HEK293 (cell line): ENCODE measurements at regions not wholly inside any gene's neighbourhood (a gene's known extent, or its start where the extent isn't known, plus 50 kb on each side); places are given as distances from the start of the nearest gene placed in this dataset.

Experiments used
- CTCF ChIA-PET: fragments of 350-600 bp; formaldehyde crosslinking; extraction: SDS; loops from one replicate; lab custom pipeline; 2021; ENCODE audit warnings: antibody characterized with exemption; lab: Yijun Ruan, JAX
- POLR2A ChIA-PET: fragments of 300-600 bp; formaldehyde crosslinking; extraction: SDS; loops from one replicate; lab custom pipeline; 2020; ENCODE audit warnings: antibody characterized with exemption, inconsistent platforms; lab: Yijun Ruan, JAX
- H3K27ac ChIP-seq: fragments of 200-500 bp; sonication (Bioruptor generic); 2 replicates; pipeline ENCODE4 v1.5.1; 2014; ENCODE audit warnings: low read depth, low read length, control low read depth, inconsistent platforms; ENCODE audit errors: extremely low read depth
- H3K36me3 ChIP-seq, 2 experiments: fragments of 200-500 bp in 1 of 2; sonication (Bioruptor generic) in 1 of 2; 1 replicate in 1 of 2; 2 replicates in 1 of 2; pipeline ENCODE4 v1.5.1; 2014 to 2017; ENCODE audit warnings: inconsistent platforms in 2 of 2, low read length in 2 of 2; ENCODE audit not compliant: control insufficient read depth in 2 of 2, insufficient read depth in 1 of 2
- H3K4me1 ChIP-seq: fragments of 200-500 bp; sonication (Bioruptor generic); 2 replicates; pipeline ENCODE4 v1.5.1; 2014; ENCODE audit warnings: mild to moderate bottlenecking, low read length, inconsistent platforms; ENCODE audit not compliant: control insufficient read depth, insufficient read depth
- H3K4me3 ChIP-seq: 2 replicates; pipeline ENCODE4 v1.5.1; 2011; ENCODE audit warnings: low read depth, mild to moderate bottlenecking, control low read depth, low read length, moderate library complexity
- H3K9me3 ChIP-seq: fragments of 200-500 bp; sonication (Bioruptor generic); 2 replicates; pipeline ENCODE4 v1.5.1; 2014; ENCODE audit warnings: low read depth, low read length, inconsistent platforms; ENCODE audit not compliant: control insufficient read depth, insufficient read depth
- BCL11B ChIP-seq: fragments of 450-650 bp; formaldehyde crosslinking; IDR thresholded peaks from 2 replicates; pipeline ENCODE4 v1.5.1; 2016; ENCODE audit warnings: low read depth, missing biosample characterization, missing genetic modification characterization
- FEZF1 ChIP-seq: fragments of 450-650 bp; formaldehyde crosslinking; IDR thresholded peaks from 2 replicates; pipeline ENCODE4 v1.5.1; 2016; ENCODE audit warnings: missing biosample characterization, missing genetic modification characterization
- INSM2 ChIP-seq: fragments of 450-650 bp; formaldehyde crosslinking; IDR thresholded peaks from 2 replicates; pipeline ENCODE4 v1.5.1; 2016; ENCODE audit warnings: missing biosample characterization, missing genetic modification characterization
- PBX3 ChIP-seq: sonication (generic); formaldehyde crosslinking; IDR thresholded peaks from 2 replicates; pipeline ENCODE4 v1.8.1; 2022; ENCODE audit warnings: mild to moderate bottlenecking, moderate library complexity, missing genetic modification reagents
- REST ChIP-seq: fragments of 450-650 bp; formaldehyde crosslinking; IDR thresholded peaks from 2 replicates; pipeline ENCODE4 v1.5.1; 2016; ENCODE audit warnings: missing biosample characterization, missing genetic modification characterization
- SETDB1 ChIP-seq: IDR thresholded peaks from one replicate; pipeline ENCODE4 v1.6.1; 2017; ENCODE audit warnings: mild to moderate bottlenecking, low read length, moderate library complexity, mixed read lengths; ENCODE audit not compliant: insufficient read length
- ZFP69B ChIP-seq: fragments of 450-650 bp; formaldehyde crosslinking; IDR thresholded peaks from 2 replicates; pipeline ENCODE4 v1.5.1; 2016; ENCODE audit warnings: missing biosample characterization, missing genetic modification characterization
- ZNF18 ChIP-seq: fragments of 450-650 bp; formaldehyde crosslinking; IDR thresholded peaks from 2 replicates; pipeline ENCODE4 v1.5.1; 2016; ENCODE audit warnings: missing biosample characterization, missing genetic modification characterization
- ZNF248 ChIP-seq: fragments of 450-650 bp; formaldehyde crosslinking; IDR thresholded peaks from 2 replicates; pipeline ENCODE4 v1.5.1; 2017; ENCODE audit warnings: missing biosample characterization, missing genetic modification characterization
- ZNF341 ChIP-seq: fragments of 450-650 bp; formaldehyde crosslinking; IDR thresholded peaks from 2 replicates; pipeline ENCODE4; 2016; ENCODE audit warnings: low read depth, missing biosample characterization, missing genetic modification characterization
- ZNF404 ChIP-seq: fragments of 450-650 bp; formaldehyde crosslinking; IDR thresholded peaks from 2 replicates; pipeline ENCODE4 v1.5.1; 2017; ENCODE audit warnings: missing biosample characterization, missing genetic modification characterization
- ZNF692 ChIP-seq: fragments of 450-650 bp; formaldehyde crosslinking; IDR thresholded peaks from 2 replicates; pipeline ENCODE4 v1.5.1; 2016; ENCODE audit warnings: missing biosample characterization, missing genetic modification characterization
- ZXDB ChIP-seq: fragments of 450-650 bp; formaldehyde crosslinking; IDR thresholded peaks from 2 replicates; pipeline ENCODE4 v1.5.1; 2016; ENCODE audit warnings: missing biosample characterization, missing genetic modification characterization
- TF ChIP-seq, protein P1 (sequence below): fragments of 450-650 bp; formaldehyde crosslinking; IDR thresholded peaks from 2 replicates; pipeline ENCODE4 v1.5.1; 2017; ENCODE audit warnings: missing biosample characterization, missing genetic modification characterization
- TF ChIP-seq, protein P2 (sequence below): fragments of 450-650 bp; formaldehyde crosslinking; IDR thresholded peaks from 2 replicates; pipeline ENCODE4 v1.5.1; 2016; ENCODE audit warnings: missing biosample characterization, missing genetic modification characterization

- Histone ChIP-seq H3K9me3 (no peaks in the 10 kb centered on the region), H3K4me3 (no peak overlapping the region), H3K27ac (no peak overlapping the region), H3K4me1 (no peaks in the 10 kb centered on the region), H3K36me3 (no peaks in the 10 kb centered on the region)
- ChIA-PET CTCF (no interaction called here), POLR2A (no interaction called here)
- TF ChIP-seq BCL11B (tag by site-specific recombination) (no peak), ZXDB (tag by site-specific recombination) (no peak), FEZF1 (tag by site-specific recombination) (no peak), ZNF248 (tag by site-specific recombination) (no peak), PBX3 (no peak)
Observed at GRCh38 chr4:19655666-19656065, 596.0 kb upstream of the SLIT2 start.

GRCh38 chr4:19650903-19651864 is 600.5 kb upstream of the SLIT2 start:
- no peaks in the 10 kb centered on the region for H3K4me1 ChIP-seq
- POLR2A ChIA-PET: no interaction called here
- no peak overlapping the region for H3K4me3 ChIP-seq
- H3K36me3 ChIP-seq: no peaks in the 10 kb centered on the region
- TF ChIP-seq, protein P1, sequence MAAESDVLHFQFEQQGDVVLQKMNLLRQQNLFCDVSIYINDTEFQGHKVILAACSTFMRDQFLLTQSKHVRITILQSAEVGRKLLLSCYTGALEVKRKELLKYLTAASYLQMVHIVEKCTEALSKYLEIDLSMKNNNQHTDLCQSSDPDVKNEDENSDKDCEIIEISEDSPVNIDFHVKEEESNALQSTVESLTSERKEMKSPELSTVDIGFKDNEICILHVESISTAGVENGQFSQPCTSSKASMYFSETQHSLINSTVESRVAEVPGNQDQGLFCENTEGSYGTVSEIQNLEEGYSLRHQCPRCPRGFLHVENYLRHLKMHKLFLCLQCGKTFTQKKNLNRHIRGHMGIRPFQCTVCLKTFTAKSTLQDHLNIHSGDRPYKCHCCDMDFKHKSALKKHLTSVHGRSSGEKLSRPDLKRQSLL (tag by site-specific recombination): no peak
- TF ChIP-seq SETDB1 (no peak), ZNF18 (tag by site-specific recombination) (no peak), ZNF692 (tag by site-specific recombination) (no peak), ZNF404 (no peak), INSM2 (no peak)
- CTCF ChIA-PET: no interaction called here
- H3K9me3 ChIP-seq: no peaks in the 10 kb centered on the region
- H3K27ac ChIP-seq: no peak overlapping the region

DNA sequence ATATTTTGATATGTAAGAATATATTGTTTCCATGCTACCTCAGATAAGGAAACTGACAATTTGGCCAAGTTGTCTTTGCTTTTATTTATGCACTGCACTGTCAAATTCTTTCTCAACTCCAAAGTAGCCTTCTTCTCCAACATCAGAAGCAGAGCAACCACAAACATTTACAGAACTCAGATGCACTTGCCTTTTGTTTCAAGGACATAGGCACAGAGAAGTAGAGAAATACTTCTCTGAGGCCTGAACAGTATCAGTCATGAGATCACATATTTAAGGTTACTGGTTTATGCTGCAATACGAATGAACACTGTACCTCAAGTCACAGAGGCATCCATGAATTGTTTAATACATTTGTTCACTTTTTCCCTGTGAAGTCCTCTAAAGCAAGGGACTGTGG is 606.1 kb upstream of the SLIT2 start:
- Histone ChIP-seq H3K27ac (no peak overlapping the region), H3K36me3 (no peaks in the 10 kb centered on the region), H3K9me3 (no peaks in the 10 kb centered on the region), H3K4me1 (no peaks in the 10 kb centered on the region), H3K4me3 (no peak overlapping the region)
- ChIA-PET POLR2A (no interaction called here), CTCF (no interaction called here)
- TF ChIP-seq REST (tag by site-specific recombination) (no peak), ZFP69B (tag by site-specific recombination) (no peak), ZNF341 (tag by site-specific recombination) (no peak)
- TF ChIP-seq, protein P2, sequence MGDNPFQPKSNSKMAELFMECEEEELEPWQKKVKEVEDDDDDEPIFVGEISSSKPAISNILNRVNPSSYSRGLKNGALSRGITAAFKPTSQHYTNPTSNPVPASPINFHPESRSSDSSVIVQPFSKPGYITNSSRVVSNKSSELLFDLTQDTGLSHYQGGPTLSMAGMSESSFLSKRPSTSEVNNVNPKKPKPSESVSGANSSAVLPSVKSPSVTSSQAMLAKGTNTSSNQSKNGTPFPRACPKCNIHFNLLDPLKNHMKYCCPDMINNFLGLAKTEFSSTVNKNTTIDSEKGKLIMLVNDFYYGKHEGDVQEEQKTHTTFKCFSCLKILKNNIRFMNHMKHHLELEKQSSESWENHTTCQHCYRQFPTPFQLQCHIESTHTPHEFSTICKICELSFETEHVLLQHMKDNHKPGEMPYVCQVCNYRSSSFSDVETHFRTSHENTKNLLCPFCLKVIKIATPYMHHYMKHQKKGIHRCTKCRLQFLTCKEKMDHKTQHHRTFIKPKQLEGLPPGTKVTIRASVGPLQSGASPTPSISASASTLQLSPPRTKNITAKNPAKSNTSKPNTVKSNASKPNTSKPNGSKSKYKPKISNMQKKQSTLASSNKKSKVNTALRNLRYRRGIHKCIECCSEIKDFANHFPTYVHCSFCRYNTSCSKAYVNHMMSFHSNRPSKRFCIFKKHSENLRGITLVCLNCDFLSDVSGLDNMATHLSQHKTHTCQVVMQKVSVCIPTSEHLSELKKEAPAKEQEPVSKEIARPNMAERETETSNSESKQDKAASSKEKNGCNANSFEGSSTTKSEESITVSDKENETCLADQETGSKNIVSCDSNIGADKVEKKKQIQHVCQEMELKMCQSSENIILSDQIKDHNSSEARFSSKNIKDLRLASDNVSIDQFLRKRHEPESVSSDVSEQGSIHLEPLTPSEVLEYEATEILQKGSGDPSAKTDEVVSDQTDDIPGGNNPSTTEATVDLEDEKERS (tag by site-specific recombination): no peak
